PFSK-1 (cell line): ENCODE measurements at regions not wholly inside any gene's neighbourhood (a gene's known extent, or its start where the extent isn't known, plus 50 kb on each side); places are given as distances from the start of the nearest gene placed in this dataset.

Experiments used
- POLR2AphosphoS5 ChIP-seq: IDR thresholded peaks from 2 replicates; pipeline ENCODE4 v1.6.1; 2012; ENCODE audit warnings: low read depth, mild to moderate bottlenecking, control low read depth, low read length, moderate library complexity
- SIN3A ChIP-seq: IDR thresholded peaks from 2 replicates; pipeline ENCODE4 v1.6.1; 2012; ENCODE audit warnings: mild to moderate bottlenecking, low read length, moderate library complexity, borderline replicate concordance; ENCODE audit not compliant: insufficient read depth
- TAF1 ChIP-seq: IDR thresholded peaks from 2 replicates; pipeline ENCODE4 v1.6.1; 2012; ENCODE audit warnings: low read length, control low read depth, borderline replicate concordance; ENCODE audit not compliant: insufficient read depth
- TF ChIP-seq, protein P1 (sequence below), 2 experiments: IDR thresholded peaks; 2 replicates each; pipeline versions ENCODE4 v1.6.1 to v1.8.0; 2011 to 2012; ENCODE audit warnings: low read depth in 2 of 2, low read length in 2 of 2, control low read depth in 1 of 2, inconsistent platforms in 1 of 2, mild to moderate bottlenecking in 1 of 2, moderate library complexity in 1 of 2; ENCODE audit not compliant: insufficient read depth in 1 of 2

DNA sequence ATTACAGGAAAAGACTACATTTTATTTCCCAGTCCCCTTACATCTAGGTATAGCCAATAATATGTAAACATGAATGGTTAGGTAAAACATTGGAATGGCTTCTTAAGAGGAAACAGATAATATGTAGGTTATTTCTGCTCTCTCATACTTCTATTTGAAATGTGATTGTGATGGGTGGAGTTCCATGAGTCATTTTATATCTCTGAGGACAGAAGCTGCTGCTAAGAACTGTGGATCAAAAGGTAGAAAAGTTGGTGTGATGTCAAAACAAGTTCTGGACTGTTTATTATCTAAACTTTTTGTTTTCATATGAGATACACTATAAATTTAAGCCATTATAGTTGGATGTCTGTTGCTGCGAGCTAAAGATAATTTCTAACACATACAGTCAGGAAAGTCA, 799.4 kb upstream of the TENM4 start:
- TF ChIP-seq POLR2AphosphoS5: no peak
- TF ChIP-seq TAF1: no peak
- TF ChIP-seq, protein P1, sequence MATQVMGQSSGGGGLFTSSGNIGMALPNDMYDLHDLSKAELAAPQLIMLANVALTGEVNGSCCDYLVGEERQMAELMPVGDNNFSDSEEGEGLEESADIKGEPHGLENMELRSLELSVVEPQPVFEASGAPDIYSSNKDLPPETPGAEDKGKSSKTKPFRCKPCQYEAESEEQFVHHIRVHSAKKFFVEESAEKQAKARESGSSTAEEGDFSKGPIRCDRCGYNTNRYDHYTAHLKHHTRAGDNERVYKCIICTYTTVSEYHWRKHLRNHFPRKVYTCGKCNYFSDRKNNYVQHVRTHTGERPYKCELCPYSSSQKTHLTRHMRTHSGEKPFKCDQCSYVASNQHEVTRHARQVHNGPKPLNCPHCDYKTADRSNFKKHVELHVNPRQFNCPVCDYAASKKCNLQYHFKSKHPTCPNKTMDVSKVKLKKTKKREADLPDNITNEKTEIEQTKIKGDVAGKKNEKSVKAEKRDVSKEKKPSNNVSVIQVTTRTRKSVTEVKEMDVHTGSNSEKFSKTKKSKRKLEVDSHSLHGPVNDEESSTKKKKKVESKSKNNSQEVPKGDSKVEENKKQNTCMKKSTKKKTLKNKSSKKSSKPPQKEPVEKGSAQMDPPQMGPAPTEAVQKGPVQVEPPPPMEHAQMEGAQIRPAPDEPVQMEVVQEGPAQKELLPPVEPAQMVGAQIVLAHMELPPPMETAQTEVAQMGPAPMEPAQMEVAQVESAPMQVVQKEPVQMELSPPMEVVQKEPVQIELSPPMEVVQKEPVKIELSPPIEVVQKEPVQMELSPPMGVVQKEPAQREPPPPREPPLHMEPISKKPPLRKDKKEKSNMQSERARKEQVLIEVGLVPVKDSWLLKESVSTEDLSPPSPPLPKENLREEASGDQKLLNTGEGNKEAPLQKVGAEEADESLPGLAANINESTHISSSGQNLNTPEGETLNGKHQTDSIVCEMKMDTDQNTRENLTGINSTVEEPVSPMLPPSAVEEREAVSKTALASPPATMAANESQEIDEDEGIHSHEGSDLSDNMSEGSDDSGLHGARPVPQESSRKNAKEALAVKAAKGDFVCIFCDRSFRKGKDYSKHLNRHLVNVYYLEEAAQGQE (IDR thresholded peaks at IDR 0.05; ENCODE audit: insufficient read depth in 1 of 2, low read depth in 2 of 2, low read length in 2 of 2): no peak
- no peak for TF ChIP-seq SIN3A
